Urinary bladder (tissue), 3 donors: ENCODE measurements at regions not wholly inside any gene's neighbourhood (a gene's known extent, or its start where the extent isn't known, plus 50 kb on each side); places are given as distances from the start of the nearest gene placed in this dataset.

Source experiments
- DNase-seq: peaks from one replicate; pipeline ENCODE4 v3.0.0-alpha.2; 2015; ENCODE audit errors: extremely low spot score
- H3K27ac ChIP-seq: one replicate; pipeline ENCODE4 v1.5.1; 2013; ENCODE audit warnings: low read depth, mild to moderate bottlenecking, moderate library complexity
- H3K36me3 ChIP-seq: one replicate; pipeline ENCODE4 v1.6.1; 2013; ENCODE audit warnings: mild to moderate bottlenecking, moderate library complexity; ENCODE audit not compliant: insufficient read depth
- H3K4me1 ChIP-seq: one replicate; pipeline ENCODE4 v1.6.1; 2013; ENCODE audit warnings: mild to moderate bottlenecking, moderate library complexity; ENCODE audit not compliant: insufficient read depth
- H3K4me3 ChIP-seq: one replicate; pipeline ENCODE4 v1.5.1; 2013; ENCODE audit warnings: low read depth, low read length
- WGBS: extraction: QIAGEN DNeasy Blood & Tissue Kit; methylation state at CpG from one replicate; pipeline ENCODE4 v1.1.7; 2013; 5-methylcytosine and 5-hydroxymethylcytosine counted together
- donor health status: healthy with polysubstance abuse.
- donor health status: healthy.

- Histone ChIP-seq H3K27ac (no peak overlapping the region), H3K36me3 (no peaks in the 10 kb centered on the region), H3K4me3 (no peak overlapping the region), H3K4me1 (no peaks in the 10 kb centered on the region)
- DNase-seq, result no peak
- 26% methylated on average over 4 of the region's 4 CpGs for WGBS
Measured at GRCh38 chr3:110180733-110181132, 843.4 kb upstream of the DPPA4 start.

GRCh38 chr3:110181226-110181625 is 843.9 kb upstream of the DPPA4 start:
- H3K4me3 ChIP-seq, result no peak overlapping the region
- H3K4me1 ChIP-seq, result no peaks in the 10 kb centered on the region
- H3K36me3 ChIP-seq, result no peaks in the 10 kb centered on the region
- WGBS, result 40% methylated on average over 3 of the region's 3 CpGs
- no peak for DNase-seq
- H3K27ac ChIP-seq, result no peak overlapping the region

- no peak for DNase-seq
- Histone ChIP-seq H3K4me3 (no peak overlapping the region), H3K36me3 (no peaks in the 10 kb centered on the region), H3K27ac (no peak overlapping the region), H3K4me1 (no peaks in the 10 kb centered on the region)
- WGBS, result 25% methylated on average over 1 of the region's 1 CpG
Measured at GRCh38 chr3:110184536-110184935, 847.2 kb upstream of the DPPA4 start.

- 37% methylated on average over 2 of the region's 2 CpGs for WGBS
- H3K4me1 ChIP-seq, result no peaks in the 10 kb centered on the region
Measured at GRCh38 chr3:110193074-110193473, 855.7 kb upstream of the DPPA4 start.

GRCh38 chr3:110198717-110199587 is 861.6 kb upstream of the DPPA4 start:
- Histone ChIP-seq H3K4me1 (no peaks in the 10 kb centered on the region), H3K36me3 (no peaks in the 10 kb centered on the region), H3K27ac (no peak overlapping the region), H3K4me3 (no peak overlapping the region)
- 83% methylated on average over 12 of the region's 12 CpGs for WGBS
- DNase-seq, result no peak

More at GRCh38 chr3:110193074-110193473, 855.7 kb upstream of the DPPA4 start:
- Histone ChIP-seq H3K27ac (no peak overlapping the region), H3K36me3 (no peaks in the 10 kb centered on the region), H3K4me3 (no peak overlapping the region)
- DNase-seq, result no peak

GRCh38 chr3:110199588-110199943 is 862.2 kb upstream of the DPPA4 start:
- DNase-seq, result no peak
- WGBS, result 91% methylated on average over 2 of the region's 2 CpGs
- Histone ChIP-seq H3K36me3 (no peaks in the 10 kb centered on the region), H3K4me1 (no peaks in the 10 kb centered on the region), H3K4me3 (no peak overlapping the region), H3K27ac (no peak overlapping the region)

- 72% methylated on average over 3 of the region's 3 CpGs for WGBS
- Histone ChIP-seq H3K36me3 (no peaks in the 10 kb centered on the region), H3K4me3 (no peak overlapping the region), H3K27ac (no peak overlapping the region), H3K4me1 (no peaks in the 10 kb centered on the region)
- DNase-seq, result no peak
Measured at GRCh38 chr3:110210086-110210660, 861.4 kb upstream of the NECTIN3 start.

GRCh38 chr3:110226645-110227044 is 845.0 kb upstream of the NECTIN3 start:
- Histone ChIP-seq H3K4me3 (no peak overlapping the region), H3K36me3 (no peaks in the 10 kb centered on the region), H3K27ac (no peak overlapping the region), H3K4me1 (no peaks in the 10 kb centered on the region)
- no peak for DNase-seq
- WGBS, result 91% methylated on average over 1 of the region's 1 CpG

GRCh38 chr3:110227991-110228390 is 843.6 kb upstream of the NECTIN3 start:
- WGBS, result 44% methylated on average over 4 of the region's 4 CpGs
- H3K27ac ChIP-seq, result no peak overlapping the region
- no peak overlapping the region for H3K4me3 ChIP-seq
- H3K4me1 ChIP-seq, result no peaks in the 10 kb centered on the region
- H3K36me3 ChIP-seq, result no peaks in the 10 kb centered on the region
- DNase-seq, result no peak

- Histone ChIP-seq H3K4me1 (no peaks in the 10 kb centered on the region), H3K27ac (no peak overlapping the region), H3K4me3 (no peak overlapping the region), H3K36me3 (no peaks in the 10 kb centered on the region)
- no peak for DNase-seq
- WGBS, result 88% methylated on average over 4 of the region's 4 CpGs
Measured at GRCh38 chr3:110234831-110235230, 836.8 kb upstream of the NECTIN3 start.

- no peak for DNase-seq
- H3K27ac ChIP-seq, result no peak overlapping the region
- H3K4me3 ChIP-seq, result no peak overlapping the region
- H3K4me1 ChIP-seq, result no peaks in the 10 kb centered on the region
- WGBS, result 60% methylated on average over 3 of the region's 3 CpGs
- H3K36me3 ChIP-seq, result no peaks in the 10 kb centered on the region
Measured at GRCh38 chr3:110236976-110237610, 834.5 kb upstream of the NECTIN3 start.

- H3K4me1 ChIP-seq, result no peaks in the 10 kb centered on the region
- DNase-seq, result no peak
- H3K36me3 ChIP-seq, result no peaks in the 10 kb centered on the region
- 68% methylated on average over 4 of the region's 4 CpGs for WGBS
- H3K4me3 ChIP-seq, result no peak overlapping the region
- no peak overlapping the region for H3K27ac ChIP-seq
Measured at GRCh38 chr3:110243081-110243480, 828.5 kb upstream of the NECTIN3 start.

- no peak overlapping the region for H3K27ac ChIP-seq
- H3K36me3 ChIP-seq, result no peaks in the 10 kb centered on the region
- H3K4me1 ChIP-seq, result no peaks in the 10 kb centered on the region
- no peak overlapping the region for H3K4me3 ChIP-seq
- no peak for DNase-seq
- WGBS, result 41% methylated on average over 2 of the region's 2 CpGs
Measured at GRCh38 chr3:110246796-110247376, 824.7 kb upstream of the NECTIN3 start.

GRCh38 chr3:110248666-110249065 is 823.0 kb upstream of the NECTIN3 start:
- WGBS, result 79% methylated on average over 1 of the region's 1 CpG
- H3K36me3 ChIP-seq, result no peaks in the 10 kb centered on the region
- H3K27ac ChIP-seq, result no peak overlapping the region
- no peak overlapping the region for H3K4me3 ChIP-seq
- H3K4me1 ChIP-seq, result no peaks in the 10 kb centered on the region
- DNase-seq, result no peak
